ENCODE measurements at regions not wholly inside any gene's neighbourhood (a gene's known extent, or its start where the extent isn't known, plus 50 kb on each side); places are given as distances from the start of the nearest gene placed in this dataset.
A peak's percentile ranks its signal among the peaks of the same experiment; 100 is the strongest.

- TF ChIP-seq CTCF (IDR thresholded peaks at IDR 0.05): peak; percentile 44 to 80 (median 71)
- TF ChIP-seq POLR2A (IDR thresholded peaks at IDR 0.05): no peak
These were observed 78.8 kb upstream of the GAREM1 start for GRCh38 chr18:32549248-32550110.

Data from esophagus squamous epithelium (tissue), 4 donors.